Liver (tissue), 3 donors: ENCODE measurements at regions not wholly inside any gene's neighbourhood (a gene's known extent, or its start where the extent isn't known, plus 50 kb on each side); places are given as distances from the start of the nearest gene placed in this dataset.

ENCODE experiments used
- RAD21 ChIP-seq, 2 donors: IDR thresholded peaks; 2 replicates each; pipeline ENCODE4 v1.6.1; 2016; ENCODE audit warnings: antibody characterized with exemption in 2 of 2, mild to moderate bottlenecking in 2 of 2
- YY1 ChIP-seq: IDR thresholded peaks from 2 replicates; pipeline ENCODE4 v1.6.1; 2016; ENCODE audit warnings: antibody characterized with exemption, mild to moderate bottlenecking
- TF ChIP-seq, protein P1 (sequence below): fragments of 150-350 bp; IDR thresholded peaks from 2 replicates; pipeline ENCODE4 v1.5.1; 2017; ENCODE audit warnings: improper control_type of control experiment, low read depth, low read length; ENCODE audit not compliant: missing input control
- TF ChIP-seq, protein P2 (sequence below): IDR thresholded peaks from 2 replicates; pipeline ENCODE4 v1.6.1; 2016; ENCODE audit warnings: antibody characterized with exemption
- donor health status: healthy.
- donor health status: healthy.

DNA sequence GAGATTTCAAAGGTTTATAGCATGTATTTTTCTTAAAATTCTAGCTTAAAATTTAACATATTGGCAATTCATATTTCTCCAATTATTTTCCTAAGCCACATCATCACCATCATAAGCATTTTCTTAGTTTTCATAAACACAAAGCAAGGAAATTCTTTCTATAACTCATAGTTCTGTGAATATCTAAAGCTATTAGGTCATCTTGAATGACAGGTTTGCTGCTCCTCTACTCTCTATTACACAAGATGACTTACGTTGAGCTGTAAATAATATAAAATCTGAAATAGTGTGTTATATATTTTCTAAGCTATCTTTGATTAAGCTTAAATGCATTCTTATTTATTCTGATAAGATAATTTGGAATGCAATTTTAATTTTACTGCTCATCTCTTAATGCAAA lies 984.6 kb upstream of the CNTNAP5 start:
- TF ChIP-seq, protein P1, sequence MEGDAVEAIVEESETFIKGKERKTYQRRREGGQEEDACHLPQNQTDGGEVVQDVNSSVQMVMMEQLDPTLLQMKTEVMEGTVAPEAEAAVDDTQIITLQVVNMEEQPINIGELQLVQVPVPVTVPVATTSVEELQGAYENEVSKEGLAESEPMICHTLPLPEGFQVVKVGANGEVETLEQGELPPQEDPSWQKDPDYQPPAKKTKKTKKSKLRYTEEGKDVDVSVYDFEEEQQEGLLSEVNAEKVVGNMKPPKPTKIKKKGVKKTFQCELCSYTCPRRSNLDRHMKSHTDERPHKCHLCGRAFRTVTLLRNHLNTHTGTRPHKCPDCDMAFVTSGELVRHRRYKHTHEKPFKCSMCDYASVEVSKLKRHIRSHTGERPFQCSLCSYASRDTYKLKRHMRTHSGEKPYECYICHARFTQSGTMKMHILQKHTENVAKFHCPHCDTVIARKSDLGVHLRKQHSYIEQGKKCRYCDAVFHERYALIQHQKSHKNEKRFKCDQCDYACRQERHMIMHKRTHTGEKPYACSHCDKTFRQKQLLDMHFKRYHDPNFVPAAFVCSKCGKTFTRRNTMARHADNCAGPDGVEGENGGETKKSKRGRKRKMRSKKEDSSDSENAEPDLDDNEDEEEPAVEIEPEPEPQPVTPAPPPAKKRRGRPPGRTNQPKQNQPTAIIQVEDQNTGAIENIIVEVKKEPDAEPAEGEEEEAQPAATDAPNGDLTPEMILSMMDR: no peak
- TF ChIP-seq YY1 (no peak), RAD21 (IDR thresholded peaks at IDR 0.05) (no peak)
- TF ChIP-seq, protein P2, sequence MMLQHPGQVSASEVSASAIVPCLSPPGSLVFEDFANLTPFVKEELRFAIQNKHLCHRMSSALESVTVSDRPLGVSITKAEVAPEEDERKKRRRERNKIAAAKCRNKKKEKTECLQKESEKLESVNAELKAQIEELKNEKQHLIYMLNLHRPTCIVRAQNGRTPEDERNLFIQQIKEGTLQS: no peak
